ENCODE measurements at regions not wholly inside any gene's neighbourhood (a gene's known extent, or its start where the extent isn't known, plus 50 kb on each side); places are given as distances from the start of the nearest gene placed in this dataset.
"Not testable (repeated sequence)": the region's sequence is repeated elsewhere in the genome, so short reads cannot be mapped to it uniquely, and the experiment has no call there.

DNA sequence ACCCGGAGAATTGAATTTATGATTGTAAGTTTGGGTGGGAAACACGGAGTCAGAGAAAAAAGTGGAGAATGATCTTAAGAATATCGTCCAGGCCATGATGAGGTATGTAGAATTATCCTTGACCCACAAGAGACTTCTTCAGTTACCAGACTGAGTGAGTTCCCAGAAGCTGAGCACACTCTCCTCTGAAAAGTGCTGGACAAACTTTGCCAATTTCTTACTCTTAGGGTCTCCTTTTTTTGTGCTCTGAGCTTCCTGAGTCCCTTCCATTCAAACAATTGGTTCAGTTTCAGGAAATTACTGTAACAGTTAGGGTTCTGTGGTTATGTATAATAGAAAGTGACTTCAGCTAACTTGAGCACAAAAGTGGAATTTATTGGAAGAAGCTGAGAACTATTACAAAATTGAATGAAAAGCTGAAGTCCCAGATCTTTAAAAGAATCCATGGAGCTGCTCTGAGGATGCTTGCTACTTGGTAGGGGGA is 50.6 kb upstream of the EHBP1 start:
- ATAC-seq (no peak), DNase-seq (no peak)
- 80 to 89% methylated on average over 3 of the region's 3 CpGs for WGBS, 2 donors
- H3K4me1 ChIP-seq, result peaks cover 0 to 5% (median 0%) of the 10 kb centered on the region in 9 donors
- no peak overlapping the region for H3K27ac ChIP-seq
- H3K9me3 ChIP-seq, result no peaks in the 10 kb centered on the region
- H3K27me3 ChIP-seq, result no peaks in the 10 kb centered on the region
- TF ChIP-seq CTCF (IDR thresholded peaks at IDR 0.05), result no peak
- H3K4me3 ChIP-seq, result no peak overlapping the region
- intact Hi-C loops (cut with DNase I), result no loop called here
- no peaks in the 10 kb centered on the region for H3K36me3 ChIP-seq

DNA sequence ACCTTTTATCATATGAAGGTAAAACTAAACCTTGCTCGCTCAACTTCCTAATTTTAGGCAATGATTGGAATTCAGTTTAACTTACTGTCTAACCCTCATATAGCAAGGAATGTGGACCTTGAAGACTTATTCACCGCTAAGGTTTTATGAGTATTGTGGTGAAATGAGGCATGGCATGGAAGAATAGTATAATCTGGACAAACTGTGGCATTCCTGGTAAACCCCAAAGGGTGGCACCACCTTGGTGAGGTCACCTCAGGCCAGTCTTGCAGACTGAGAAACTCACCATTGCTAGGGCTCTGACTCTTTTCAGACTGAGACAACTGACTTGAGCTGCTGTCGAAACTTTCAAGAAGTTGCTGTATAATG is 51.1 kb upstream of the EHBP1 start:
- H3K4me1 ChIP-seq, result peaks cover 0 to 3% (median 0%) of the 10 kb centered on the region in 9 donors
- H3K27ac ChIP-seq, result no peak overlapping the region
- H3K36me3 ChIP-seq, result no peaks in the 10 kb centered on the region
- ATAC-seq (no peak), DNase-seq (no peak)
- H3K4me3 ChIP-seq, result no peak overlapping the region
- H3K9me3 ChIP-seq, result no peaks in the 10 kb centered on the region
- WGBS, 2 donors, result 91 to 98% methylated on average over 3 of the region's 3 CpGs
- no peak for TF ChIP-seq CTCF (IDR thresholded peaks at IDR 0.05)
- intact Hi-C loops (cut with DNase I), result no loop called here
- no peaks in the 10 kb centered on the region for H3K27me3 ChIP-seq

- 71 to 80% methylated on average over 5 of the region's 5 CpGs for WGBS, 2 donors
- H3K27ac ChIP-seq, result no peak overlapping the region
- no peaks in the 10 kb centered on the region for H3K9me3 ChIP-seq
- no peak for DNase-seq
- ATAC-seq, result no peak
- no peak for TF ChIP-seq CTCF (IDR thresholded peaks at IDR 0.05)
- no peaks in the 10 kb centered on the region for H3K36me3 ChIP-seq
- H3K27me3 ChIP-seq, result no peaks in the 10 kb centered on the region
- intact Hi-C loops (cut with DNase I), result no loop called here
- no peak overlapping the region for H3K4me3 ChIP-seq
- no peaks in the 10 kb centered on the region for H3K4me1 ChIP-seq
These were observed 51.7 kb upstream of the EHBP1 start for GRCh38 chr2:62653582-62654422.

- intact Hi-C loops (cut with DNase I); H3K27me3 ChIP-seq; ATAC-seq; H3K4me1 ChIP-seq; H3K36me3 ChIP-seq; H3K27ac ChIP-seq; H3K9me3 ChIP-seq; DNase-seq; H3K4me3 ChIP-seq: not testable (repeated sequence)
- WGBS, 2 donors, result 40% methylated on average over 1 of the region's 2 CpGs; no CpG with 5 or more reads in 1 of the 2 donors
These were observed 56.4 kb upstream of the EHBP1 start for GRCh38 chr2:62649087-62649486.

- intact Hi-C loops (cut with DNase I), result no loop called here
- 50 to 67% methylated on average over 4 of the region's 4 CpGs for WGBS, 2 donors
These were observed 62.4 kb upstream of the EHBP1 start for GRCh38 chr2:62643100-62643471.

More at GRCh38 chr2:62643100-62643471, 62.4 kb upstream of the EHBP1 start:
- Histone ChIP-seq H3K9me3 (peaks cover 0 to 11% (median 0%) of the 10 kb centered on the region in 11 donors), H3K4me1 (peaks cover 0 to 9% (median 0%) of the 10 kb centered on the region in 9 donors), H3K36me3 (no peaks in the 10 kb centered on the region), H3K27ac (no peak overlapping the region), H3K4me3 (no peak overlapping the region), H3K27me3 (no peaks in the 10 kb centered on the region)
- TF ChIP-seq CTCF (IDR thresholded peaks at IDR 0.05), result no peak
- ATAC-seq (no peak), DNase-seq (no peak)
